Ishikawa (cell line): ENCODE measurements at regions not wholly inside any gene's neighbourhood (a gene's known extent, or its start where the extent isn't known, plus 50 kb on each side); places are given as distances from the start of the nearest gene placed in this dataset.

ENCODE experiments used
- CEBPB ChIP-seq: IDR thresholded peaks from 2 replicates; pipeline ENCODE4 v1.6.1; 2012
- CREB1 ChIP-seq: IDR thresholded peaks from 2 replicates; pipeline ENCODE4 v1.6.1; 2012; ENCODE audit warnings: low read depth
- EP300 ChIP-seq: IDR thresholded peaks from 2 replicates; pipeline ENCODE4 v1.6.1; 2012; ENCODE audit warnings: borderline replicate concordance
- FOXM1 ChIP-seq: IDR thresholded peaks from 2 replicates; pipeline ENCODE4 v1.6.1; 2012; ENCODE audit warnings: low read depth, borderline replicate concordance
- NFIC ChIP-seq: IDR thresholded peaks from 2 replicates; pipeline ENCODE4 v1.6.1; 2012
- RAD21 ChIP-seq: IDR thresholded peaks from 2 replicates; pipeline ENCODE4 v1.6.1; 2012; ENCODE audit warnings: low read depth
- REST ChIP-seq: IDR thresholded peaks from 2 replicates; pipeline ENCODE4 v1.6.1; 2012; ENCODE audit warnings: low read depth, mild to moderate bottlenecking
- TAF1 ChIP-seq: IDR thresholded peaks from 2 replicates; pipeline ENCODE4 v1.6.1; 2012; ENCODE audit warnings: low read depth, mild to moderate bottlenecking
- TEAD4 ChIP-seq: IDR thresholded peaks from 2 replicates; pipeline ENCODE4 v1.6.1; 2012
- USF1 ChIP-seq: IDR thresholded peaks from 2 replicates; pipeline ENCODE4 v1.6.1; 2012
- YY1 ChIP-seq: IDR thresholded peaks from 2 replicates; pipeline ENCODE4 v1.6.1; 2012; ENCODE audit warnings: low read depth
- ZBTB7A ChIP-seq: IDR thresholded peaks from 2 replicates; pipeline ENCODE4 v1.6.1; 2012; ENCODE audit warnings: low read depth
- TF ChIP-seq, protein P1 (sequence below): IDR thresholded peaks from 2 replicates; pipeline ENCODE4 v1.6.1; 2012

GRCh38 chr6:1227600-1227934 lies 84.3 kb upstream of the FOXQ1 start:
- TF ChIP-seq FOXM1 (no peak), CREB1 (no peak), EP300 (no peak), TAF1 (no peak), REST (no peak), CEBPB (no peak), RAD21 (no peak), TEAD4 (no peak), YY1 (no peak), ZBTB7A (no peak), USF1 (no peak), NFIC (no peak)
- TF ChIP-seq, protein P1, sequence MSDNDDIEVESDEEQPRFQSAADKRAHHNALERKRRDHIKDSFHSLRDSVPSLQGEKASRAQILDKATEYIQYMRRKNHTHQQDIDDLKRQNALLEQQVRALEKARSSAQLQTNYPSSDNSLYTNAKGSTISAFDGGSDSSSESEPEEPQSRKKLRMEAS, result no peak
